ENCODE measurements at regions not wholly inside any gene's neighbourhood (a gene's known extent, or its start where the extent isn't known, plus 50 kb on each side); places are given as distances from the start of the nearest gene placed in this dataset.
"Not testable (repeated sequence)": the region's sequence is repeated elsewhere in the genome, so short reads cannot be mapped to it uniquely, and the experiment has no call there.

DNA sequence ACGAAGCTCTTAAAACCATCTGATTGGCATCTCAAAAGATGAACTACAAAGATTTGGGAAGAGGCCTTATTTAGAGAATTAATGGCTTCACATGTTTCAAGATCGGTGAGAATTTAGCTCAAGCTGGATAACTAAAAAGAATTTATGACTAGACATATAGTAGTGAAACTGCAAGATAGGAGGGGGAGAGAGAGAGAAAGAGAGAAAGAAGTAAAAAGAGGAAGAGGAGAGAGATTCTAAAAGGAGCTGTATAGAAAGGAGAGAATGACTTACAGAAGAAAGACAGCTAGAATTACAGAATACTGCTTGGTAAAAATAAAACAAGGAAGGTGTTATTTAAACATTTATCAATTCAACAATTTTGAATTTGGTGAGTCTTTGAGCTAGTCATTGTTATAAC is 592.3 kb downstream of the SH2D4B start:
- DNase-seq, result no peak

DNA sequence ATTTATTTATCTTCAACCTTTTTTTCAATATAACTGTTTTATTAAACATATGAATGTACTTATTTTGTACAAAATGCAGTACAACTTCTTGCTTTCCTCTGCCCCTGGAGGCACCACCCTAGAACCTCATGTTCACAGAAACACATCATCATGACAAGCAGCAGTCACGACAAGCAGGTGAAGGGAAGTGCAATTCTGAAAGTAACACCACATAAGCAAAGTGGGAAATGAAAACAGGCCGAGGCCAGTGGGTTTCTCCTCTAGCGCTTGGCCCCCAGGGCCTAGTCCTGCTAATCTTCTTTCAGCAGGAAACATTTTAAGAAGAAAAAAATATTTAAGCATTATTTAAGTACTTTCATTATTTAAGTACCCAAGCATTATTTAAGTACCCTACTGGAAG is 598.1 kb downstream of the SH2D4B start:
- no peak for DNase-seq

DNA sequence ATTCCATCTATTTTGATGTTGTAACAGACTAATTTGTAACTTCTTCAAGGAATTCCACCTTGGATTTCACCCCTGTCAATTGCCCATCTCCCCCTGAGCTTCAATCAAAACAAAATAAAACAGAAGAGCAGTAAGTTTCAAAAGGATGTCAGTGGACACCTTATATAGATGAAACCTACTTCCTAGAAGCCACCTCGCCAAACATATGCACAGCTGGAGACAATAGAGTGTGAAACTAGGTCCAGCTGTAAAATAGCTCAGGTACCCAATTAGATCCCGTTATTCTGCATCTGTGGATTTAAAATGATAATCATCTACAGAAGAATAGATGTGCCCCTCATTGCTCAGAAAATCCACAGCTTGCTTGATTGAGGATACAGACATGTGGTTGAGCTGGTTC is 598.6 kb downstream of the SH2D4B start:
- DNase-seq, result no peak

DNA sequence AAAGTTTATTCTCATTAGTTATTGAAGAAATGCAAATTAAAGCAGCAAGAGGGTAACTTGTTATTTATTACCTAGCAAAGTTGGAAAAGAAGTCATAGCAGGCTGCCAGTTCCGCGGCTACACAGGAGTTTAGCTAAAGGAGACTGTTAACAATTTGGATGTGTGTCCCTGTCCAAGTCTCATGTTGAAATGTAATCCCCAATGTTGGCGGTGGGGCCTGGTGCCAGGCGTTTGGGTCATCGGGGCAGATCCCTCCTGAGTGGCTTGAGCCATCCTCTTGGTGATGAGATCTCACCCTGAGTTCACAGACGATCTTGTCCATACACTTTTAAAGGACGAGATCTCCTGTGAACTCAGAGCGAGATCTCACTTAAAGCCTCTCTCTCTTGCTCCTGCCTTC is 608.3 kb downstream of the SH2D4B start:
- DNase-seq, result no peak

- no peak for DNase-seq
Observed at GRCh38 chr10:81146436-81146835, 608.7 kb downstream of the SH2D4B start.

DNA sequence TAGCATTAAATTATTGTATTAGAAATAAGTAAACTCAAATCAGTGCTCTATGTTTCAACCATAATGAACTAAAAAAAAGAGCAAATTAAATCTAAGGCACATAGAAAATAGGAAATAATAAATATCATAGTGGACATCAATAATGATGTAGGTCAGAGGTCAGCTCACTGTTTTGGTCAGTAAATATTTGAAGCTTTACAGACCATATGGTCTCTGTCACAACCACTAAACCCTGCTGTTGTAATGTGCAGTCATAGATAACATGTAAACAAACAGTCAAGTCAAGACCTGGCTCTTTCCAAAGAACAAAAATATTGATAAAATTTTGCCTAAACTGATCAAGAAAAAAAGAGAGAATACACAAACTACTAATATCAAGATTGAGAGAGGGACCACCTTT is 615.0 kb downstream of the SH2D4B start:
- no peak for DNase-seq

GRCh38 chr10:81157681-81158080 is 620.0 kb downstream of the SH2D4B start:
- no peak for DNase-seq

DNA sequence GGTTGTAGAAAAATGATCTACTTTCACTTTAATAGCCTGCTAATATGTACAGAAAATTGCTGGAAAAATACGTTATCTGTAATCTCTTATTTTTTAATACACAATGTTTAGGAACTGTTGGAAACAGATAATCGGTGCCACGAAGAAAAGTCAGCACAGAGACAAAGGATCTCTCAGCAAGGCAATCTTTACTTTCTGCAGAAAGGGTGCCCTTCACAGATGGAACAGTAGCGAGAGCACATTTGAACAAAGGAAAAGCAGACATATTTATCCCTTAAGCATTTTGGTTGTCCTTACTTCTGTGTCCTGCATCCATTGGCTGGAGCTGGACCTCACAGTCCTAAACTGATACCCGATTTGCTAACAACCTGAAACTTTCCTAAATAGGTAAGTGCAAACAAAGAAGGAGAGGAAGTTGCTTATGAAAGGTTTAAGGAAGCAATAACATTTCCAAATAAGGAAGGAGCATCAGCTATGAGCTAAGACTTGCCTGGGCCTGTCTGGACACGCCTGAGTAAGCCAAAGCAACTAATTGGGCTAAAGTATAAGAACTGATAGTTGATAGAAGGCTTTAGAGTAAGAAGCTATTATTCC is 640.0 kb downstream of the SH2D4B start:
- DNase-seq, result no peak

DNA sequence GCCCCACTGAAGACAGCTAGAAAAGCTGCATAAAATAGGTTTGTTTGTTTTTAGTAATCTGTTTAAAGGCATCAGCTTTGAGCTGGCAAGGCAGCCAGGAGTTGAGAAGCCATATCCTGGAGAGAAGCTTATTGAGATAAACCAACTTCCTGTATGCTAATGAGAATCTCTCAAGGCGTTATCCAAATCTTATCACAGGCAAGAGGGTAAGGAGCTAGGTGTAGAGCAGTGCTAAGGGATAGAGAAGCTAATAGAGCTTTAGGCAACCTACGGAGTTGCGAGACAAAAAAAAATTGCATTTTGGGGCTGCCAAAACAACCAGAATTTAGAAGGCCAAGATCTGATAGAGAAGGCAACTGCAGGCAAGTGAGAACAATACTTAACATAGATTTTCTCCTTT is 641.6 kb downstream of the SH2D4B start:
- no peak for DNase-seq

DNA sequence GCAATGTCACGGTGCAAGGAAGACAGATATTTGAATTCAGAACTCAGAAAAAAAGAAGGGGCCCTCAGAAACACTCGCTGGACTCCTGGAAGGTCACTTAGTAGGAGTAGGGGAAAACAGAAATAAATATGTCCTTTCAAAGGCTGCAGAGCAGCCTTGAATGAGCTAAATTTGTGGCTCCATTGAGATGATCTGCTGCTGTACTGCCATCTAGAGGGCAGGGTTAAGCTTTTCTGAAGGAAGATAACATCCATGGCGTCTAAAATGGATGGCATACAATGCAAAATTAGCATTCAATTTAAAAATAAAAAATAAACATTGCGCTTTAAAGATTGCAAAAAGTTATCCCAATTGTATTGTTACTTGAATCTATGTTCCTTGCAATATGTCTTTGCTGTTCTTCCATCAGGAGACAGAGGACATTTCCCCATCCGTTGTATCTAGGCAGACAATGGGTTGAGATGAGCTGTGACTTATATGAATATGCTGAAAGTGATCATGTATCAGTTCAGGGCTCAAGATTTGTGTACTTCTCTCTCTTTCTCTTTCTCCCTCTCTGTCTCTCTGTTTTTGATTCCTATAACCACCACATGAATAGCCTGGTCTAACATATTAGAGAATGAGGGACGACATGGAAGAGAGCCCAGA is 642.2 kb downstream of the SH2D4B start:
- no peak for DNase-seq

DNA sequence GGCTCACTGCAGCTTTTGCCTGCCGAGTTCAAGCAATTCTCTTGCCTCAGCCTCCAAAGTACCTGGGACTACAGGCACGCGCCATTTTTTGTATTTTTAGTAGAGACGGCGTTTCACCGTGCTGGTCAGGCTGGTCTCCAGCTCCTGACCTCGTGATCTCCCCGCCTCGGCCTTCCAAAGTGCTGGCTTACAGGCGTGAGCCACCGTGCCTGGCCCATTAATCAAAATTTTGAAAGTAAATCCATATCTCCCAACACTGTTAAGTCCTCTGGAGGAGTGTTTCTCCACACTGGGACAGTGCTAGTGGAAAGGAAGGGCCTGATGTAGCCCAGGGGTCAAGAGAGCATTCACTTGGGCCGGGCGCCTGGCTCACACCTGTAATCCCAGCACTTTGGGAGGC is 644.6 kb downstream of the SH2D4B start:
- no peak for DNase-seq

DNA sequence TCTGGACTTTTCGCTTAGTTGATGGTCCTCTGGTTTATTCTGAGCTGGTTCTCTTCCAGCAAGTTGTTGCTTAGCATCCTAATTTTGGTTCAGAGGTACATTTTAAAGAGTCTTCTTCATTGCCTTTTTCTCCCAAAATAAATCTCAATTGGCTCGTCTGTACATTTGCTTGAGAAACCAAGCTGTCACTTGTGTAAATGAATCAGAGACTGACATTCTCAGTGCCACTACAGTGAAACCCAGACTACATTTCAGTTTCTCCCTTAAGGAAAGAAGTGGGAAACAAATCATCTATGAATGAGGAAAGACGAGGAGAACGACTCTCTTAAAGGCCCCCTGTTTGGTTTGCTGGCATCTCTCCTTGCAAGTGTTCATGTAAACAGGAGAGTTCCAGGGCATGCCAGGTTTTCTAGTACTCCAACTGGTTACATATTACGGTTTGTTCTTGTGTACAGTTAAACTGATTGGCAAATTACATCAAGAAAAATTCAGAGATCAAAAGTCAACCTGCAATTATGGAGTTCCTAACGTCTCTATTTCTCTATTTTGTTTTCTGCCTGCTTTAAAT is 654.6 kb downstream of the SH2D4B start:
- no peak for DNase-seq

DNA sequence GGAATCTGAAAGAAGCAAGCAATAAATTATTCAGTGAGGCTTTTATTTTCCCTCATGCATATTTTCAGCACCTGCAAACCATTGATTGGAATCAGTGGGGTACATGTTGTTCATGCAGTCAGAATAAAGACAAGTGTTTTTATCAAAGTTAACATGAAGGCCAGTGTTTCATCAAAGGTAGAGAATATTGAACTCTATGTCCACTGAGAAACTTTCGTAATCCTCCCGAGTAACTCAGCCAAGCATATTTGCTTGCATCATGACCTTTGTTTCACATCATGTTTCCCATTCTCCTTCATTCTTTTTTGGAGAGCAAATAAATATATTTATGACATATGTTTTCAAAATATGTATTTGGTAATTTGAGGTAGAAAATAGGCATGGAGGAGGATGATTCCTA is 663.1 kb downstream of the SH2D4B start:
- DNase-seq, result no peak

GRCh38 chr10:81207359-81207758 is 667.6 kb upstream of the NRG3 start:
- DNase-seq, result not testable (repeated sequence)

- no peak for DNase-seq
Observed at GRCh38 chr10:81213370-81213769, 661.6 kb upstream of the NRG3 start.

DNA sequence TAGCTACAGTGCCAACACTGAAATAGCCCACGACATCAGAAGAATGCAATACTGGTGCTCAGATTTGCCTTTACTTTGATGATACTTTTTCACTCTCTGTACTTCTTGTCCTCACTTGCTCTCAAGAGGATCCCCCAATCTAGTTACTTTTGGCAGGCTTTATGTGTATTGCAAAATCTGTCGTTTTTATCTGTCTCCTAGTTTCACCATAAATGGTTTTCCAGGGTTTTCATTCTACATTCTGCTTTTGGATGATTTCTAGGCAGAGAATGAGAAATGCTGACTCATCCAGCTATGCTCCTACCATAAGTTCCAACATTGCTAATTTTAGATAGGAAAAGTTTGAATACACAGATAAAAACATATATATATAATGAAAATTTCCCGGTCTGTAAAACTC is 659.5 kb upstream of the NRG3 start:
- DNase-seq, result no peak

DNA sequence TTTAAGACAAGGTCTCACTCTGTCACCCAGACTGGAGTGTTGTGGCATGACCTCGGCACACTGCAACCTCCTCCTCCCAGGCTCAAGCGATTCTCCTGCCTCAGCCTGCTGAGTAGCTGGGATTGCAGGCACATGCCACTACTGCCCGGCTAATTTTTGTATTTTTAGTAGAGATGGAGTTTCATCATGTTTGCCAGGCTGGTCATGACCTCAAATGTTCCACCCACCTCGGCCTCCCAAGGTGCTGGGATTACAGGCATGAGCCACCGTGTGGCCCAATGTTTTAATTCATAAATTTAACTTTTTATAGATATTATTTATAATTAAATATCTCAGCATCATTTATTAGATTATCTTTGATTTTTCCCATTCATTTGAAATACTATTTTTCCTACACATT is 658.0 kb upstream of the NRG3 start:
- DNase-seq, result no peak

- DNase-seq, result no peak
Observed at GRCh38 chr10:81218307-81218706, 656.7 kb upstream of the NRG3 start.

DNA sequence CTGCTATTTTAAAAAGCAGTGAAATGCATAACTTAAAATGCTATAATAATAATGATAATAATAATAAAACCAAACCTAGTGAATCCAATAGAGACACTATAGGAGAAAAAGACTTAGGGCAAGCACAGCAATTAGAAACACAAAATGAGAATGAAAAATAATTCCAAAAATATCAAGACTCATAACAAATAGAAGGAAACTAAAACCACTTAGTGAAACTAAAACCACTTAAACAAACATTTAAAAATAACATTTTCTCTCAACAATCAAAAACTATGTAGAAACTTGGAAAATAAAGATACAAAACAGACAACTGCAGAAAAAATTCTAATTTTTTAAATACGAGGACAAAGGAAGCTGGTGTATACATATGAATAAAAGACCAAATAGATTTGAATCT is 655.2 kb upstream of the NRG3 start:
- DNase-seq, result no peak

GRCh38 chr10:81248886-81249285 is 626.1 kb upstream of the NRG3 start:
- no peak for DNase-seq

DNA sequence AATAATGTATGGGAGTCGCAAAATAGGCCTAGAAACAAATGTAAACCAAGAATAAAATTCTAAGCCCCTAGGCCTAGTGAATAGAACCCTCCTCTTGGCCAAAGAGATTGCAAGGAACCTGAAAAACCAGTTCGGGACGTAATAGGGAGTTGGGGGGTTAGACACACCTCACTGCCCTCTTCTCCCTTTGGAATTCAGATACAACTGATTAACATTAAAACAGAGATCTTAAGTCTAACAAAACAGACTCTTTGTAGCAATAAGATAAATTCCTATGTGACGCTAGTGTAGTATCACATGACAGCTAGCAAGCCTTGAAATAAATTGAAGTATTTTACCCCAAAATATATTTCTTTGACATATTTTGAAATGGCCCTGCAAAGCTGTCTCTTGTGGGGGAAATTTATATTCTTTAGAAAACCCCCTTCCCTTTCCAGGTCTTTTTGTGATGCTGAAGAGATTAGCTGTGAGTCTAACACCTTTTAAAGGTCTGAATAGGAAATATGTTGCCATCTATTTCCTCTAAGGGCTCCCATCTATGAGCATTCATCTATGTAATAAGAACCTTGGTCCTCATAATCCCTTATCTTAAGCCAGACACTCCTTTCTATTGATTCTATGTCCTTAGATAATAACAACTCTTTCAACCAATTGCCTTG is 623.4 kb upstream of the NRG3 start:
- no peak for DNase-seq

DNA sequence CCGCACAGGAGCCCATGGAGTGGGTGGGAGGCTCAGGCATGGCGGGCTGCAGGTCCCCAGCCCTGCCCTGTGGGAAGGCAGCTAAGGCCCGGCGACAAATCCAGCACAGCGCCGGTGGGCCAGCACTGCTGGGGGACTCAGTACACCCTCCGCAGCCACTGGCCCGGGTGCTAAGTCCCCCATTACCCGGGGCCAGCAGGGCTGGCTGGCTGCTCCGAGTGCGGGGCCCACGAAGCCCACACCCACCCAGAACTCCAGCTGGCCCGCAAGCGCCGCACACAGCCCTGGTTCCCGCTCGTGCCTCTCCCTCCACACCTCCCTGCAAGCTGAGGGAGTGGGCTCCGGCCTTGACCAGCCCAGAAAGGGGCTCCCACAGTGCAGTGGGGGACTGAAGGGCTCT is 610.0 kb upstream of the NRG3 start:
- DNase-seq, result not testable (repeated sequence)

- no peak for DNase-seq
Observed at GRCh38 chr10:81270051-81270450, 604.9 kb upstream of the NRG3 start.

All from right forelimb (tissue), 1 donor.